KMS-11 (cell line): ENCODE measurements at regions not wholly inside any gene's neighbourhood (a gene's known extent, or its start where the extent isn't known, plus 50 kb on each side); places are given as distances from the start of the nearest gene placed in this dataset.

ENCODE experiments used
- H2AFZ ChIP-seq: fragments of 200-600 bp; sonication (generic); 2 replicates; pipeline ENCODE4 v1.6.1; 2016; ENCODE audit warnings: antibody characterized with exemption, mixed run types, low read depth
- H3K27ac ChIP-seq: fragments of 200-600 bp; sonication (generic); 2 replicates; pipeline ENCODE4 v1.6.1; 2016; ENCODE audit warnings: mild to moderate bottlenecking, mixed run types
- H3K27me3 ChIP-seq: fragments of 200-600 bp; sonication (generic); 2 replicates; pipeline ENCODE4 v1.6.1; 2017; ENCODE audit warnings: mild to moderate bottlenecking, low read depth, mixed run types, moderate library complexity; ENCODE audit not compliant: insufficient read depth
- H3K36me3 ChIP-seq: fragments of 200-600 bp; sonication (generic); 2 replicates; pipeline ENCODE4 v1.6.1; 2017; ENCODE audit warnings: mild to moderate bottlenecking, mixed run types; ENCODE audit not compliant: insufficient read depth
- H3K4me1 ChIP-seq: fragments of 200-600 bp; sonication (generic); 2 replicates; pipeline ENCODE4 v1.6.1; 2016; ENCODE audit warnings: mild to moderate bottlenecking, low read depth, mixed run types; ENCODE audit not compliant: poor library complexity, severe bottlenecking
- H3K4me2 ChIP-seq: fragments of 200-600 bp; sonication (generic); 2 replicates; pipeline ENCODE4 v1.7.0; 2016; ENCODE audit warnings: mild to moderate bottlenecking, mixed run types
- H3K4me3 ChIP-seq: fragments of 200-600 bp; sonication (generic); IDR thresholded peaks from 2 replicates; pipeline ENCODE4 v1.6.1; 2017; ENCODE audit warnings: low read depth, low read length, mixed read lengths; ENCODE audit not compliant: insufficient read depth
- H3K79me2 ChIP-seq: fragments of 200-600 bp; sonication (generic); 2 replicates; pipeline ENCODE4 v1.6.1; 2016; ENCODE audit warnings: low read depth, mixed run types; ENCODE audit not compliant: insufficient read depth
- H3K9ac ChIP-seq: fragments of 200-600 bp; sonication (generic); 2 replicates; pipeline ENCODE4 v1.6.1; 2016; ENCODE audit warnings: mild to moderate bottlenecking, mixed run types
- H4K20me1 ChIP-seq: fragments of 200-600 bp; sonication (generic); 2 replicates; pipeline ENCODE4 v1.6.1; 2016; ENCODE audit warnings: mild to moderate bottlenecking, mixed run types; ENCODE audit not compliant: insufficient read depth
- CTCF ChIP-seq: fragments of 200-600 bp; sonication (generic); conservative IDR thresholded peaks from 2 replicates; pipeline ENCODE4 v1.6.1; 2017; ENCODE audit warnings: low read depth, mild to moderate bottlenecking, antibody characterized with exemption, low read length, moderate library complexity, mixed read lengths

- H4K20me1 ChIP-seq = no peaks in the 10 kb centered on the region
- no peak overlapping the region for H3K4me3 ChIP-seq
Observed at GRCh38 chr2:220420820-220421219, 793.4 kb downstream of the SLC4A3 start.

DNA sequence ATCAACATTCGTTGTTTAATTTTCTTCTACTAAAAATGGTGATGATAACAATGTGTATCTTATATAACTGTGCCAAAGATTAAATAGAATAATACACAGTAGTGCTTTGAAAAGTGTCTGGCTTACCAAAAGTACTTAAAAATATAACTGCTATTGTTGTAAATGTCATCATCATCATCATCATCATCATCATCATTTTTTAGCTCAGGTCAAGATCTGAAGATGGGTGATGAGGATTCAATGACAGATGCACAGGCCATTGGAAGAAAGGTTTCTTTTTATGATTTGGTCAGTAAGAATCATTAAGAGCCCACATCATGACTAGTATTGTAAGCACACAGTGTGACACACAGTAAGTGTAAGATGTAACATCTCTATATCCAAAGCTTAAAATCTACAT is 795.2 kb downstream of the SLC4A3 start:
- no peak for TF ChIP-seq CTCF
- no peak overlapping the region for H2AFZ ChIP-seq
- H3K79me2 ChIP-seq = no peaks in the 10 kb centered on the region
- H3K4me2 ChIP-seq = no peak overlapping the region
- H3K36me3 ChIP-seq = no peaks in the 10 kb centered on the region
- no peak overlapping the region for H3K9ac ChIP-seq
- H3K27ac ChIP-seq = no peak overlapping the region
- no peaks in the 10 kb centered on the region for H3K27me3 ChIP-seq
- H3K4me1 ChIP-seq = no peaks in the 10 kb centered on the region
- no peaks in the 10 kb centered on the region for H4K20me1 ChIP-seq
- no peak overlapping the region for H3K4me3 ChIP-seq

More at GRCh38 chr2:220420820-220421219, 793.4 kb downstream of the SLC4A3 start:
- H3K27ac ChIP-seq = no peak overlapping the region
- H3K4me1 ChIP-seq = no peaks in the 10 kb centered on the region
- H3K4me2 ChIP-seq = no peak overlapping the region
- no peak overlapping the region for H3K9ac ChIP-seq
- no peaks in the 10 kb centered on the region for H3K79me2 ChIP-seq
- H2AFZ ChIP-seq = no peak overlapping the region
- no peaks in the 10 kb centered on the region for H3K27me3 ChIP-seq
- H3K36me3 ChIP-seq = no peaks in the 10 kb centered on the region
- no peak for TF ChIP-seq CTCF

GRCh38 chr2:220424561-220424960 is 797.1 kb downstream of the SLC4A3 start:
- no peaks in the 10 kb centered on the region for H3K79me2 ChIP-seq
- H3K36me3 ChIP-seq = no peaks in the 10 kb centered on the region
- no peaks in the 10 kb centered on the region for H3K4me1 ChIP-seq
- no peak overlapping the region for H2AFZ ChIP-seq
- H3K9ac ChIP-seq = no peak overlapping the region
- H4K20me1 ChIP-seq = no peaks in the 10 kb centered on the region
- H3K27ac ChIP-seq = no peak overlapping the region
- H3K27me3 ChIP-seq = no peaks in the 10 kb centered on the region
- TF ChIP-seq CTCF = no peak
- H3K4me2 ChIP-seq = no peak overlapping the region
- H3K4me3 ChIP-seq = no peak overlapping the region

DNA sequence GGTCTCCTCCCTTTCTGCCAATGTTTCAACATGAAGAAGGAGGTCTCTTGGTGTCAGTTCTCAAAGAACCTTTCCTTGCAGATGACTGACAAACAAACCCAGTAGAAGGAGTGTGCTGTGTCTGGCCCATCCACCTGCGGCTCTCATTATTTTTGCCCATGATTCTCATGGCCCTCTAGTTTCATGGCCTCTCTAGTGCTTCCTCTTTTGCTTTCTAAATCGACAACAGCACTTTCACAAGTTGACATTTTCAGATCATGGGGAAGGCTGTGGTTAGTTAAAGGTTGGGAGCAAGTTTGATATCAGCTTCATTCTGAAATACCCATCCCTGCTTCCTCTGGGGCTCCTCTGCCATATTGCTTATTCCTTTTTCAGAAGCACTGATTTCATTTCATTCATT is 805.2 kb downstream of the SLC4A3 start:
- no peak overlapping the region for H3K9ac ChIP-seq
- H3K4me1 ChIP-seq = no peaks in the 10 kb centered on the region
- no peak overlapping the region for H3K4me2 ChIP-seq
- no peak for TF ChIP-seq CTCF
- no peaks in the 10 kb centered on the region for H3K36me3 ChIP-seq
- no peak overlapping the region for H3K27ac ChIP-seq
- H3K79me2 ChIP-seq = no peaks in the 10 kb centered on the region
- no peaks in the 10 kb centered on the region for H3K27me3 ChIP-seq
- H3K4me3 ChIP-seq = no peak overlapping the region
- H4K20me1 ChIP-seq = no peaks in the 10 kb centered on the region
- no peak overlapping the region for H2AFZ ChIP-seq

- no peak overlapping the region for H3K4me3 ChIP-seq
- no peak overlapping the region for H2AFZ ChIP-seq
- no peaks in the 10 kb centered on the region for H4K20me1 ChIP-seq
- TF ChIP-seq CTCF = no peak
- no peak overlapping the region for H3K9ac ChIP-seq
- H3K4me2 ChIP-seq = no peak overlapping the region
- no peaks in the 10 kb centered on the region for H3K79me2 ChIP-seq
- H3K36me3 ChIP-seq = no peaks in the 10 kb centered on the region
- H3K4me1 ChIP-seq = no peaks in the 10 kb centered on the region
- no peaks in the 10 kb centered on the region for H3K27me3 ChIP-seq
- H3K27ac ChIP-seq = no peak overlapping the region
Observed at GRCh38 chr2:220433131-220433530, 805.7 kb downstream of the SLC4A3 start.
